HEK293 (cell line): ENCODE measurements at regions not wholly inside any gene's neighbourhood (a gene's known extent, or its start where the extent isn't known, plus 50 kb on each side); places are given as distances from the start of the nearest gene placed in this dataset.

Experiments used
- PRDM10 ChIP-seq: fragments of 450-650 bp; formaldehyde crosslinking; IDR thresholded peaks from 2 replicates; pipeline ENCODE4 v1.5.1; 2016; ENCODE audit warnings: missing biosample characterization, missing genetic modification characterization
- ZIC2 ChIP-seq: fragments of 450-650 bp; formaldehyde crosslinking; IDR thresholded peaks from 2 replicates; pipeline ENCODE4 v1.5.1; 2016; ENCODE audit warnings: missing biosample characterization, missing genetic modification characterization

- no peak for TF ChIP-seq PRDM10 (tag by site-specific recombination)
- no peak for TF ChIP-seq ZIC2 (tag by site-specific recombination)
Observed at GRCh38 chr12:88985011-88985410, 367.3 kb downstream of the DUSP6 start.
